Activated CD8-positive, alpha-beta memory T cell treated with anti-CD3 and anti-CD28 coated beads, Interleukin-2, amount 10 ng/mL, durations not matched to agents 7 days and 5 days (primary cell): ENCODE measurements at regions not wholly inside any gene's neighbourhood (a gene's known extent, or its start where the extent isn't known, plus 50 kb on each side); places are given as distances from the start of the nearest gene placed in this dataset.

Experiments used
- ATAC-seq: fragments of 150-1000 bp; cut with Tn5 transposase; one replicate; pipeline ENCODE4 v1.10.0; 2021; ENCODE audit warnings: moderate library complexity
- CTCF ChIA-PET: fragments of 350-600 bp; sonication (Branson Sonifier 250); formaldehyde crosslinking; loops from one replicate; lab custom pipeline; 2021; ENCODE audit warnings: antibody characterized with exemption; lab: Charles Lee
- DNase-seq: peaks from one replicate; pipeline ENCODE4 v3.0.0-alpha.2; 2020
- H3K27ac Mint-ChIP-seq: one replicate; pipeline ENCODE4 v1.8.0; 2021; ENCODE audit warnings: mild to moderate bottlenecking, mixed read lengths
- H3K27me3 Mint-ChIP-seq: one replicate; pipeline ENCODE4 v1.8.0; 2021; ENCODE audit warnings: mixed read lengths
- H3K36me3 Mint-ChIP-seq: one replicate; pipeline ENCODE4 v1.8.0; 2021; ENCODE audit warnings: mild to moderate bottlenecking, mixed read lengths
- H3K4me1 Mint-ChIP-seq: one replicate; pipeline ENCODE4 v1.8.0; 2021; ENCODE audit warnings: mixed read lengths
- H3K4me3 Mint-ChIP-seq: one replicate; pipeline ENCODE4 v1.8.0; 2021; ENCODE audit warnings: mild to moderate bottlenecking, moderate library complexity, mixed read lengths
- H3K9me3 Mint-ChIP-seq: one replicate; pipeline ENCODE4 v1.8.0; 2022; ENCODE audit warnings: low read depth, mixed read lengths

DNA sequence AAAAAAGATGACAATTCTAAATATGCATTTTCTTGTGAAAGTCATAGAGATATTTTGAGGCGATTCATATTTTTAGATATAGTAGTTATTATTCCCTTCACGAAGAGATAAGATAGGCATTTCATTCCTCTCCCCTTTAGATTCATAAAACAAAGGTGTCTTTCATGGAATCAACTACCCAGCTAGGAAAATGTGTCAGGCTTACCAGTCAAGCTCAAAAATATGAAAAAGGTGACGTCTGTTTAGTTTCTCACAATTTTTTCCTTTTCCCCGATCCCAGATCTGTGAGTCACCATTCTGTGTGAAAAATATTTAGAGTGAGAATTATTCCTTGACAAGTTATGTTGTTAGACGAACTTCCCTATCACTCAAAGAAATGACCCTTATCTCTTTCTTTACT lies 95.4 kb upstream of the FN1 start:
- no peak overlapping the region for H3K27ac Mint-ChIP-seq
- no peaks in the 10 kb centered on the region for H3K36me3 Mint-ChIP-seq
- ATAC-seq, result no peak
- DNase-seq, result no peak
- H3K27me3 Mint-ChIP-seq, result peaks cover 7% of the 10 kb centered on the region
- H3K4me3 Mint-ChIP-seq, result no peak overlapping the region
- CTCF ChIA-PET, result no interaction called here
- no peaks in the 10 kb centered on the region for H3K9me3 Mint-ChIP-seq
- H3K4me1 Mint-ChIP-seq, result no peaks in the 10 kb centered on the region

DNA sequence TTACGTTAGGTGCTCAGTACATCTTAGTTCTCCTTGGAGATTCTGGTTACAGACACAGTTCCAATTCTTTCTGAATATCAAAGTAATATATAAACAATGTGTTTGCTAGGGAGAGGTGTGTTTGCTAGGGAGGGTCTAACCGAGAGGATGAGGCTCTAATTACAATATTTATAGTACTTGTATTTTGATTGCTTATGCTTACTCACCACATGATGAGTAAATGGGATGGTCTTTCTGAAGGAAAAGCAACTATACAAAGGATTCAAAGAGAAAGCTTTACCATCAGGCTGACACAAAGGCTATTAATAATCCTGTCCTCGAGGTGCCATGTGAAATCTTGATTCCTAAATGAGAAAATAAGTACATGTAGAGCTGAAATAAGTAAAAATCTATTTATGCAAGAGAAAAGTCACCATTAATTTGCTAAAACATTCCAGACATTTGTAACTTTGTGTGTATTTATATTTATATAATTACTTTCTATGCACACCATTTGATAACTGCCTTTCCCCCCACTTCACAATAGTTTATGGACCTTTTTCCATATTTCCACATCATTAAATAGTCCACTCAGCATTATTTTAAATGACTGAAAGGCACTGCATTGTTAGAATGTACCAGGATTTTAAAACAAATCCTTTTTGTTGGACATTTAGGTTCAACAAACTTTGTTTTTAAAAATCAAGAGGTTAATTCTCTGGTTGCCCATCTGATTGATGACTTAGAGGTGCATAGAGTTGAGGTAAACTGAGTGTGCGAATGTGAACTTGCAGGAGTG lies 94.5 kb upstream of the FN1 start:
- H3K4me1 Mint-ChIP-seq, result no peaks in the 10 kb centered on the region
- DNase-seq, result no peak
- H3K27me3 Mint-ChIP-seq, result peaks cover 11% of the 10 kb centered on the region
- H3K9me3 Mint-ChIP-seq, result no peaks in the 10 kb centered on the region
- no peak overlapping the region for H3K4me3 Mint-ChIP-seq
- CTCF ChIA-PET, result no interaction called here
- no peak for ATAC-seq
- no peaks in the 10 kb centered on the region for H3K36me3 Mint-ChIP-seq
- H3K27ac Mint-ChIP-seq, result no peak overlapping the region

DNA sequence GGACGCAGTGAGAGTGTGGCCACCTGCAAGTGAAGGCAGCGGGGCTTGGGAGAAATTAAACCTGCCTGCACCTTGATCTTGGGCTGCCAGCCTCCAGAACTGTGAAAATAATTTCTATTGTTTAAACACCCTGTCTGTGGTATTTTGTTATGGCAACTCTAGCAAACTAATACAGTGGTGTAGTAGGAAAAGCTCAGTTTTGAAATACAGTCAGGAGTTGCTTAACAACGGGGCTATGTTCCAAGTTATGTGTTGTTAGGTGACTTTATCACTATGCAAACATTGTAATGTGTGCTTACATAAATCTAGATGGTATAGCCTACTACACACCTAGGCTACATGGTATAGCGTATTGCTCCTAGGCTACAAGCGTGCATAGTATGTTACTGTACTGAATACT lies 93.4 kb upstream of the FN1 start:
- ATAC-seq, result no peak

DNA sequence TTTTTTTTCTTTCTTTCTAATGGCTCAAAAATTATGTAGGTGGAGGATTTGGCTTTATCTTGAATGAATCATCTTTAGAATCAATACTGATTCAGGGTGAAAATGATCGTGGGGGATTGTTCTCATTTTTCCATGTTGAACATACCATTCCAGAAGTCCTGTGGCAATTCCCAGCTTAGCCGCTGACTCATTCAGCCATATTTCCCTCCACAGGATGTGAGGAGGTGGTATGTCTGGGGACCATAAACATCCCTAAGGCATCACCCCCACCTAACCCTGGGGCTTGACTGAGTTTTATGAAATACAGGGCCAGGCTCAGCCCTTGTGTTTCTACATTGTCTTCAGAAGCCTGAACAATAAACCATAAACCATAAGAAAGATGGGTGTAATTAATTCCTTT lies 92.7 kb upstream of the FN1 start:
- Mint-ChIP-seq H3K36me3 (no peaks in the 10 kb centered on the region), H3K9me3 (no peaks in the 10 kb centered on the region), H3K27me3 (peaks cover 11% of the 10 kb centered on the region), H3K4me1 (no peaks in the 10 kb centered on the region), H3K27ac (no peak overlapping the region), H3K4me3 (no peak overlapping the region)
- CTCF ChIA-PET, result interaction anchor here (1.3 kb wide), 1 partner anchor 74 kb away, joined by 3 read pairs; no protein-coding TSS in a partner anchor
- ATAC-seq, result no peak
- DNase-seq, result no peak

More for the DNA sequence above, 93.4 kb upstream of the FN1 start:
- CTCF ChIA-PET, result no interaction called here
- Mint-ChIP-seq H3K27ac (no peak overlapping the region), H3K27me3 (peaks cover 11% of the 10 kb centered on the region), H3K36me3 (no peaks in the 10 kb centered on the region), H3K4me3 (no peak overlapping the region), H3K9me3 (no peaks in the 10 kb centered on the region), H3K4me1 (no peaks in the 10 kb centered on the region)
- DNase-seq, result no peak

DNA sequence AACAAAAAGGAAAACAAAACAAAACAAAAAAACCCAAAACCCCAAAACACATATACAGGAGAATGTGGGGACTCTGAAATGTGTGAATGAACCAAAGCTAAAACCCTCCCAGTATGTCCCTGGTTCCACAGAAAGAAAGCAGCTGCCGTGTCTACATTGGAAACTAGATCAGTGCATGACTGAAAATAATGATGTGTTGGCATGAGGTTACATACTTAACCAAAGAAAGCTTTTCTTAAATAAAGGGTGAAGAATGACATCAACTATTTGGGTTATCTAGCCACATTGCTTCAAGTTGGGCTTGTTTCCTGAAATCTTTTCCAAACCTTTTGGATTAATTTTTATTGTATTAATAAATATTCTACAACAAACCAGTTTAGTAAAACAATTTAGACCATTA lies 91.9 kb upstream of the FN1 start:
- CTCF ChIA-PET, result interaction anchor here (1.3 kb wide), 1 partner anchor 73 kb away, joined by 3 read pairs; no protein-coding TSS in a partner anchor
- DNase-seq, result no peak
- Mint-ChIP-seq H3K27ac (no peak overlapping the region), H3K27me3 (peaks cover 11% of the 10 kb centered on the region), H3K9me3 (no peaks in the 10 kb centered on the region), H3K36me3 (no peaks in the 10 kb centered on the region), H3K4me1 (no peaks in the 10 kb centered on the region), H3K4me3 (no peak overlapping the region)
- no peak for ATAC-seq

DNA sequence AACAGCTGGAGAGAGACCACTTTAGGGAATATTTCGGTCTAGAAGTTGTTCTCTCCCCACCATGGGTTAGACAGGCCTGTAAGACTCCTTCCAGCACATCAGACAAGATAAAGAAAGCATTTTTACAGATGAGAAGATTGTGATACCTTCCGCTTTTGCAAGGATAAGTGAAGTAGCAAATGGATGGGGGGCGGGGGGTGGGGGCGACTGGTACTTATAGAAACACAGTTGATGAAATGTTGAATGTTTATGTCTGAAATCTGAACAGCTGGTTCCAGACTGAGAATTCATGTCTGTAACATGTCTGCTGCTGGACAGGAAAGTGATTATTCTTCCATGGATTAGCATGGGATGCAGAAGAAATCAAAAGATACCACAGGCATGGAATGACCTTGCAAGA lies 90.5 kb upstream of the FN1 start:
- DNase-seq, result no peak
- H3K27ac Mint-ChIP-seq, result no peak overlapping the region
- no peaks in the 10 kb centered on the region for H3K9me3 Mint-ChIP-seq
- H3K27me3 Mint-ChIP-seq, result peaks cover 11% of the 10 kb centered on the region
- no peak for ATAC-seq
- H3K4me1 Mint-ChIP-seq, result no peaks in the 10 kb centered on the region
- no peak overlapping the region for H3K4me3 Mint-ChIP-seq
- CTCF ChIA-PET, result no interaction called here
- H3K36me3 Mint-ChIP-seq, result no peaks in the 10 kb centered on the region

DNA sequence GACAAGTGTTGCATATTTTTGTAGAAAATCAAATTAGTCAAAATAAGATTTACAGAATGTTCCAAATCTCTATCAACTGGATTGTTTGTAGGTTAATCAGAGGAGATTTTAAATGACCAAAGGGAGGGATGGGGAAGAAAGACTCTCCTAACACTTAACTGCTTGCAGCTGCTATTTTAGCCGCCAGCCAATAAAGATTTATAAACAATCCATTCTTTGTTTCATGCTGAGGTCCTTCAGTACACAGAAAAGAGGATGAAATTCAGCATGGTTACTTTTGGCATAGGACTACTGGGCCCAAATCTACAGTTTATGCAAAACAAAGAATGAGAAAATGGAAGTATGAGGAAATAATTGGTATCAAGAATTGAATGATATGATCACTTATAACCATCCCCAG lies 86.4 kb upstream of the FN1 start:
- ATAC-seq (no peak), DNase-seq (no peak)
- H3K27me3 Mint-ChIP-seq, result peaks cover 5% of the 10 kb centered on the region
- no peaks in the 10 kb centered on the region for H3K4me1 Mint-ChIP-seq
- CTCF ChIA-PET, result no interaction called here
- no peaks in the 10 kb centered on the region for H3K36me3 Mint-ChIP-seq
- H3K27ac Mint-ChIP-seq, result no peak overlapping the region
- no peak overlapping the region for H3K4me3 Mint-ChIP-seq
- no peaks in the 10 kb centered on the region for H3K9me3 Mint-ChIP-seq

DNA sequence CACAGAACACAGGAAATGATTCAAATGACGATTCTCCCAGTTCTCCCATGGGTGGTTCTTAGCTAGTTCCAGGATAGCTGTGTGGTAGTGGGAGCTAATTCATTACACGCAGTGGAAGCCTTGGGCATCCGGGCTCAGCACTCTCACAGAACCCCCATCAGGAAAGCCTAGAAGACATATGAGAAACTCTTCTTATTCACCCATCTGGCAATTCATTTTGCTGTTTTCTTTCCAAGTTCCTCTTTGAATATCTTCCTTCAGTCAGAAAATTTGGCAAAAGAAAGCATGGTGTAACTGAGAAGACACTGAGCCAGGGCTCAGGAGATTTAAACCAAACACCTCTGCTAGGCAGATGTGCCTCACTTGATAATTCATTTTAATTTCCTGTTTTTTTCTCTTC lies 85.2 kb upstream of the FN1 start:
- Mint-ChIP-seq H3K27me3 (peaks cover 5% of the 10 kb centered on the region), H3K4me1 (no peaks in the 10 kb centered on the region), H3K36me3 (no peaks in the 10 kb centered on the region), H3K27ac (no peak overlapping the region), H3K4me3 (no peak overlapping the region), H3K9me3 (no peaks in the 10 kb centered on the region)
- ATAC-seq, result no peak
- DNase-seq, result no peak
- CTCF ChIA-PET, result no interaction called here

DNA sequence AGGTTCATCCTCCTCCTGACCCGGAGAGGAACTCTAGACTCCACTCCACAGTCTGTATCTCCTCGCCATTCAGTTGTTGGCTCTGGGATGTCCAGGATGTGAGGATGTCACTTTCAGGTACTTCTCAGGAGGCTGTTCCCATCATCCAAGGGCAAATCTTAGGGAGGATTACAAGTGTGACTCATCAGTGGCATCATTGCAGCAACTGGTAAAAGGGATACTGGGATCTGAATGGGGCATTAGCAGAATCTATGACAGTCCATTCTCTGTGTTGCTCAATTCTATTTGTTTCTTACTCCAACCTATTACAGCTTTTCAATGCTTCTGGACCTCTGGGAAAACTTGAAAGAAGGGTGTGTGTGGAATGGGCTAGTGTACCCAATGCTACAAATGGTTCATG lies 81.5 kb upstream of the FN1 start:
- no peaks in the 10 kb centered on the region for H3K4me1 Mint-ChIP-seq
- CTCF ChIA-PET, result no interaction called here
- H3K27me3 Mint-ChIP-seq, result no peaks in the 10 kb centered on the region
- no peak overlapping the region for H3K27ac Mint-ChIP-seq
- DNase-seq (no peak), ATAC-seq (no peak)
- H3K4me3 Mint-ChIP-seq, result no peak overlapping the region
- H3K36me3 Mint-ChIP-seq, result no peaks in the 10 kb centered on the region
- no peaks in the 10 kb centered on the region for H3K9me3 Mint-ChIP-seq

DNA sequence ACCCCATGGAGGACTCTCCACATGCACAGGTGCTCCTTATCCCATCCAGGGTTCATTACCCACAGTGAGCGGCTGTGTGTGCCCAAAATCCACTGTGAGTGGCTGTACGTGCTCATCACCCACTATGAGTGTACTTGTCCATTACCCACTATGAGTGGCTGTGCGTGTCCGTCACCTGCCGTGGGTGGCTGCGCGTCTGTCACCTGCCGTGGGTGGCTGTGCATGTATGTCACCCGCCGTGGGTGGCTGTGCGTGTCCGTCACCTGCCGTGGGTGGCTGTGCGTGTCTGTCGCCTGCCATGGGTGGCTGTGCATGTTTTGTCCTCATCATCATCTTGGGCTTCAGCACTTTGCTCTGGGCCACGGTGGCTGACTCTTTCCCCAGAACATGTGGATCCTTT lies 78.6 kb upstream of the FN1 start:
- Mint-ChIP-seq H3K9me3 (no peaks in the 10 kb centered on the region), H3K4me1 (no peaks in the 10 kb centered on the region), H3K27ac (no peak overlapping the region), H3K4me3 (no peak overlapping the region), H3K27me3 (no peaks in the 10 kb centered on the region), H3K36me3 (no peaks in the 10 kb centered on the region)
- CTCF ChIA-PET, result no interaction called here
- DNase-seq, result no peak
- no peak for ATAC-seq

DNA sequence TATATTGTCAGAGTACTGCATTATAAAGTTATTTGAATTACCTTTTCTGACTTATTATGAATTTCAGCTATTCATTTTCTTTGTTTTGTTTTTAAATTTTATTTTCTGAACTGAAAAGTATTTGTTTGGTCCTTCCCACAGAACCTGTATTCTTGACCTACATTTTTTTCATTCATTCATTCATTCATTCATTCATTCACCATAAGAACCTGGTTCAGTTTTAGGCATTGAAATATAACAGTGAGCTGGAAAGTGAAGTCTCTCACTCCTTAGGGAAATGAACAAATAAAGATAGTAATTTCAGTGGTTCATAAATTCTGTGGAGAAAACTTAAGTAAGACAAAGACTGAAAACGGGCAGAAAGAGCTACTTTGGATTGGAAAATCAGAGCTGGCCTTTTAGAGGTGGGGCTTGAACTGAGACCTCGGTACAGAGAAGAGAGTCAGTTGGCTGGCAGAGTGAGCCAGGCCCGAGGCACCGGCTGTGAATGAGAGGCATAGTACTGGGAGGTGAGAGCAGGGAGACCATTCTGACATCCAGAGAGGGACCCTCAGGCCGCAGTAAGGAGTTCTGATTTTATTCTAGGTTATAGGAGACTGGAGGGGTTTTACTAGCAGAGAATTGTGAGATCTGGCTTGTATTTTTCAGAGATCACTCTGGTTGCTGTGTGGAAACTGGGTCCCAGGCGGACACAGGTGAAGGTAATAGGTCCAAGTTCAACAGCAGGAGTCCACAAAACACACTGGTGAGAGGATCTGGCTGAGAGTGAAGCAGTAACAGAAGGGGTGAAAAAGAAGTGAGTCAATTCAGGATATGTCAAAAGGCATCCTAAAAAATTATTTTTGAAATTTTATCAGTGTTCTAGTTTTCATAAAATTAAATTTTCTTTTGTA lies 75.8 kb upstream of the FN1 start:
- Mint-ChIP-seq H3K9me3 (no peaks in the 10 kb centered on the region), H3K4me3 (no peak overlapping the region), H3K27me3 (peaks cover 10% of the 10 kb centered on the region), H3K4me1 (no peaks in the 10 kb centered on the region), H3K27ac (no peak overlapping the region), H3K36me3 (no peaks in the 10 kb centered on the region)
- ATAC-seq (no peak), DNase-seq (no peak)
- CTCF ChIA-PET, result no interaction called here

DNA sequence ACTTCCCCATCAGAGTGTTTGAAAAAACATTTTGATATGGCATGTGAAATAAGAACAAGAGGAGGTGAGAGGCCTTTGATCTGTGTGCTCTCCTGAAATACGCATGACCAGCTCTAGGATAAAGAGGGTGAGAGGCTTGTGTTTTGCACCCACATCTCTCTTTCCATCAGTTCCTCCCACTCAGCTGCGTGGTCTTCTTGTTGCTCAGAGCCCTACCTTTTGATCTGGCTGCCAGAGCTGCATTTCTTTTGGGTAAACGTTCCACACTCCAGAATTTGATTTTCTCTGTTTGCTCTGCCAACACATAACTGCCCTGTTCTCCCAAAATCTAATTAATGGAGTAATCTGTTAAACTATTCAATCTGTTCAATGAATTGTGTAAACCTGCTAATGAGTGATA lies 72.0 kb upstream of the FN1 start:
- no peak overlapping the region for H3K4me3 Mint-ChIP-seq
- H3K27me3 Mint-ChIP-seq, result peaks cover 12% of the 10 kb centered on the region
- no peak for ATAC-seq
- H3K27ac Mint-ChIP-seq, result no peak overlapping the region
- no peaks in the 10 kb centered on the region for H3K36me3 Mint-ChIP-seq
- no peaks in the 10 kb centered on the region for H3K4me1 Mint-ChIP-seq
- no peaks in the 10 kb centered on the region for H3K9me3 Mint-ChIP-seq
- CTCF ChIA-PET, result no interaction called here
- no peak for DNase-seq

DNA sequence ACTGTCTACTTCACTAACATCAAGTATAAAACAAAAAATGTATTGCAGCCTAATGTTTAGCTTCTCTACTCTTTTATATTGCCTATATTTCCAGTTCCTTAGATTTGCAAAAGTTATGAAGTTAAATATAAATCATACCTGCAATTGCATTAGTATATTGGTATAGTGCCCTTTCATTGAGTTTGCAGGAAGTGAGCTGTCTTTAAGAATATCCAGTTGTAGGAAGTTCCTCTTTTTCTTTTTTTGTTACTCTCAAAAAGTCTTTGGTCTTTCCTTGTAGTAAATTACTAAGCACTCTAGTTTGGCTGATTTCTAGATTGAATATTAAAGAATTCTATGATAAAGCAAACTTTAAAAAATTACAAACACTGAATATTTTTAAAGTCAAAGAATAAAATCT lies 71.3 kb upstream of the FN1 start:
- H3K4me3 Mint-ChIP-seq, result no peak overlapping the region
- no peak overlapping the region for H3K27ac Mint-ChIP-seq
- ATAC-seq, result no peak
- H3K36me3 Mint-ChIP-seq, result no peaks in the 10 kb centered on the region
- H3K9me3 Mint-ChIP-seq, result no peaks in the 10 kb centered on the region
- H3K4me1 Mint-ChIP-seq, result no peaks in the 10 kb centered on the region
- H3K27me3 Mint-ChIP-seq, result peaks cover 12% of the 10 kb centered on the region
- DNase-seq, result no peak
- CTCF ChIA-PET, result interaction anchor here (0.7 kb wide), 1 partner anchor 255 kb away, joined by 3 read pairs; no protein-coding TSS in a partner anchor

DNA sequence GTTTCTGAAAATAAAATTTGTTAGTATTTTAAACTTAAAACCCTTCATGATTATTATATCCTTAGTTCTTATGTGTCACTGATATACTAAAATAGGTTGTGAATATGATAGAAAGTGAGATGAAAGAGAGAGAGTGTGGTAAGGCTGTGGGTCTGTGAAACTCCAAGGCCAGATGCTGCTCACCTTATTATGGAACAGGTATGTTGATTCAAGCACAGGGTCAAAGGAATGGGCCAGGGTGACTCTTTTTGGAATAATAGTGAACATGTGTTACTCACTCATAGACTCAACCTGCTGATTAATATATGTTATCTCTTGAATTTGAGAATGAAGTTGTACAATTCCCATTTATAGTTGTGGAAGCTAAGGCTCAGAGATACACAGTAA lies 70.7 kb upstream of the FN1 start:
- CTCF ChIA-PET, result interaction anchor here (0.7 kb wide), 1 partner anchor 256 kb away, joined by 3 read pairs; no protein-coding TSS in a partner anchor

More for the DNA sequence above, 70.7 kb upstream of the FN1 start:
- DNase-seq (no peak), ATAC-seq (no peak)
- Mint-ChIP-seq H3K4me1 (no peaks in the 10 kb centered on the region), H3K9me3 (no peaks in the 10 kb centered on the region), H3K27ac (no peak overlapping the region), H3K27me3 (peaks cover 12% of the 10 kb centered on the region), H3K4me3 (no peak overlapping the region), H3K36me3 (no peaks in the 10 kb centered on the region)
